Lung (tissue), 11 donors: ENCODE measurements at regions not wholly inside any gene's neighbourhood (a gene's known extent, or its start where the extent isn't known, plus 50 kb on each side); places are given as distances from the start of the nearest gene placed in this dataset.

ENCODE experiments used
- ATAC-seq: fragments of 200-7000 bp; cut with Tn5 transposase; one replicate; pipeline ENCODE4 v1.9.1; 2020; ENCODE audit warnings: moderate number of reproducible peaks; ENCODE audit not compliant: insufficient read depth, low FRiP score
- DNase-seq, 3 donors: peaks; one replicate each; pipeline ENCODE4 v3.0.0-alpha.2; 2013 to 2017
- H3K27ac ChIP-seq, 2 donors: one replicate each; pipeline ENCODE4 v1.5.1; 2013; ENCODE audit warnings: mild to moderate bottlenecking in 2 of 2, moderate library complexity in 2 of 2, control low read depth in 1 of 2, inconsistent platforms in 1 of 2, low read depth in 1 of 2, low read length in 1 of 2
- H3K27me3 ChIP-seq, 3 donors: one replicate each; pipeline ENCODE4 v1.5.1; 2013; ENCODE audit warnings: low read length in 2 of 3; ENCODE audit not compliant: control insufficient read depth in 3 of 3, insufficient read depth in 3 of 3
- H3K36me3 ChIP-seq, 4 donors: one replicate each; pipeline ENCODE4 v1.5.1; 2013; ENCODE audit warnings: low read length in 4 of 4, mild to moderate bottlenecking in 1 of 4, moderate library complexity in 1 of 4; ENCODE audit not compliant: control insufficient read depth in 4 of 4, insufficient read depth in 4 of 4
- H3K4me1 ChIP-seq, 5 donors: one replicate each; pipeline ENCODE4 v1.5.1; 2013; ENCODE audit warnings: low read length in 5 of 5, mild to moderate bottlenecking in 2 of 5, moderate library complexity in 1 of 5; ENCODE audit not compliant: control insufficient read depth in 5 of 5, insufficient read depth in 5 of 5
- H3K4me3 ChIP-seq: one replicate; pipeline ENCODE4 v1.5.1; 2013; ENCODE audit warnings: mild to moderate bottlenecking, control low read depth, moderate library complexity
- H3K9ac ChIP-seq, 2 donors: one replicate each; pipeline ENCODE4 v1.5.1; 2013; ENCODE audit warnings: low read length in 2 of 2, control low read depth in 1 of 2; ENCODE audit not compliant: insufficient read depth in 1 of 2
- H3K9me3 ChIP-seq, 4 donors: one replicate each; pipeline ENCODE4 v1.5.1; 2013; ENCODE audit warnings: low read length in 3 of 4, mild to moderate bottlenecking in 1 of 4, moderate library complexity in 1 of 4; ENCODE audit not compliant: control insufficient read depth in 4 of 4, insufficient read depth in 3 of 4
- CTCF ChIP-seq: IDR thresholded peaks from 2 replicates; pipeline ENCODE4 v1.5.1; 2012; ENCODE audit warnings: mild to moderate bottlenecking; ENCODE audit errors: control extremely low read depth, extremely low read depth
- WGBS, 2 donors: extraction: QIAGEN DNeasy Blood & Tissue Kit; methylation state at CpG; one replicate each; pipeline ENCODE4 v1.1.7; 2013; 5-methylcytosine and 5-hydroxymethylcytosine counted together
- donor health status: control.
- donor health status: control.
- donor health status: Bipolar disorder and iron deficiency.
- donor health status: healthy.
- donor health status: DM: yes; HTN: yes; CAD: no.

DNA sequence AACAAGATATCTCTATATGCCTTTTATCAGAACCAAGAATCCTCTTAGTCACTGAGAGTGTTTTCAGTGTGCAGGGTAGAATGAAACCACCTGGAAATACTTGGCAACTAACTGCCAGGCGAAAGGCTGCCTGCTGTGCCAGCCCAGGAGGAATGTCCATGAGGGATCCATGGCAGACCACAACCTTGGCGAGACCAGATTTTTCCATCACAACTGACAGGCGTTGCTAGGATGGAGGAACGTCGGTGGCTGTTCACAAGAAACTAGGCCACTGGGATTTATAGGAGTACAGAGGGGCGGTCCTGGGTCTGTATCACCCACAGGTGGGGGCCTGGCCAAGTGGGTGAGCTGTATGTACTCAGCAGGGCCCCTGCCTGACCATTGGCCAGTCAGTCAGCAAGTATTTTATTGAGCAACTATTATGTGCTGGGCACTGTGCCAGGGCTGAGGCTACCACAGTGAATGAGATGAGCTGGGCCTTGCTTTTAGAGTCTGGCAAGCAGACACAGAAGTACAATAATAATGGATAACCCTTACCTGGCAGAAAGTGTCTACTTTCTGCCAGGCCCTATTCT, 199.4 kb downstream of the FOXD2 start:
- no peak for TF ChIP-seq CTCF
- 82 to 85% methylated on average over 6 of the region's 6 CpGs for WGBS, 2 donors
- DNase-seq (no peak), ATAC-seq (no peak)
- H3K4me1 ChIP-seq = no peaks in the 10 kb centered on the region
- H3K9ac ChIP-seq = no peak overlapping the region
- no peak overlapping the region for H3K27ac ChIP-seq
- no peaks in the 10 kb centered on the region for H3K9me3 ChIP-seq
- H3K4me3 ChIP-seq = no peak overlapping the region
- peaks cover 0 to 4% (median 0%) of the 10 kb centered on the region in 3 donors for H3K27me3 ChIP-seq
- no peaks in the 10 kb centered on the region for H3K36me3 ChIP-seq

DNA sequence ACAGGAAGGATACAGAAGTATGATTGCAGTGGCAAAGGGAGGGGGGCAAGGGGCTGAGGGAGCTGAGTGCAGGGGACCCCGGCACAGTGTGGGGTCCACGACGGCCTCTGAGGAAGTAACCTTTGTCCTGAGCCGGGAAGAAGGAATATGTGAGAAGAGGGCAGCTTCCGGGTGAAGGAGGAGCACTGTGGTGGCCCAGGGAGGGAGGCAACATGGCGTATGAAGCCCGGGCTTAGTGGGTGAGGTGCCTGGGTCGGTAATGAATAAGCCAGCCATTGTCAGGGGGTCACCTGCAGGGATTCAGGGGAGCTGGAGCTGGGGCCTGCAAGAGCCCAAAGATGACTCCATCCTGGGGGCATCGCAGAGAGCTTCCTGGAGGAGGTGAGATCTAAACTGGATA, 200.4 kb downstream of the FOXD2 start:
- no peaks in the 10 kb centered on the region for H3K9me3 ChIP-seq
- no peak for DNase-seq
- no peaks in the 10 kb centered on the region for H3K36me3 ChIP-seq
- H3K9ac ChIP-seq = no peak overlapping the region
- no peak overlapping the region for H3K4me3 ChIP-seq
- no peak for ATAC-seq
- TF ChIP-seq CTCF = no peak
- H3K27ac ChIP-seq = no peak overlapping the region
- 53 to 61% methylated on average over 9 of the region's 9 CpGs for WGBS, 2 donors
- H3K27me3 ChIP-seq = peaks cover 0 to 4% (median 0%) of the 10 kb centered on the region in 3 donors
- no peaks in the 10 kb centered on the region for H3K4me1 ChIP-seq

DNA sequence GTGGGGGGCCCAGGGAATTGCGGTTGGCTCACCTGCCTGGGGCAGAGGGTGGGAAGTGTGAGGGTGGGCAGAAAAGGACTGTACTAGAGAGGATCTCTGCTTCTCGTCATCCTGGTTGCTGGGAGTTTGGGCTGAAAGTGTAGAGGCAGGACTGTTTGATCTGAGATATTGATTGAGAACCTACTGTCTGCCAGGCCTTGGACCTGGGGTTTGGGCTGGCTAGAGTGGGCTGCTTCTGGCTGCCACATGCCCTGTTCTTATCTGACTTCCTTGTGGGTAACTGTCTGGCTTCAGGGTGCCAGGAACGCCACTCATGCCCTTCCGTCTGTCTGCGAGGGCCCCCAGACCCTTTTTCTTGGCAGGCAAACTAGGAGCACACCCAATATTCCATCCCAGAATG, 200.9 kb downstream of the FOXD2 start:
- H3K36me3 ChIP-seq = no peaks in the 10 kb centered on the region
- H3K27me3 ChIP-seq = peaks cover 0 to 4% (median 0%) of the 10 kb centered on the region in 3 donors
- H3K9me3 ChIP-seq = no peaks in the 10 kb centered on the region
- H3K4me1 ChIP-seq = peaks cover 0 to 5% (median 0%) of the 10 kb centered on the region in 5 donors
- H3K4me3 ChIP-seq = no peak overlapping the region
- ATAC-seq (no peak), DNase-seq (no peak)
- no peak overlapping the region for H3K9ac ChIP-seq
- no peak for TF ChIP-seq CTCF
- H3K27ac ChIP-seq = no peak overlapping the region
- 59 to 70% methylated on average over 5 of the region's 5 CpGs for WGBS, 2 donors
